ENCODE measurements at regions not wholly inside any gene's neighbourhood (a gene's known extent, or its start where the extent isn't known, plus 50 kb on each side); places are given as distances from the start of the nearest gene placed in this dataset.

GRCh38 chr16:73186752-73187601 lies 139.0 kb upstream of the ZFHX3 start:
- no peak for DNase-seq (ENCODE audit: low spot score)

- no peak for DNase-seq (ENCODE audit: low spot score)
Measured at GRCh38 chr16:73185737-73186136, 137.8 kb upstream of the ZFHX3 start.

- DNase-seq (ENCODE audit: low spot score) = peak; percentile 41
Measured at GRCh38 chr16:73183611-73184092, 135.7 kb upstream of the ZFHX3 start.

GRCh38 chr16:73179705-73180331 lies 131.9 kb upstream of the ZFHX3 start:
- no peak for DNase-seq (ENCODE audit: low spot score)

- no peak for DNase-seq (ENCODE audit: low spot score)
Measured at GRCh38 chr16:73177729-73178295, 129.9 kb upstream of the ZFHX3 start.

- peak; percentile 77 for DNase-seq (ENCODE audit: low spot score)
Measured at GRCh38 chr16:73176577-73177013, 128.7 kb upstream of the ZFHX3 start.

GRCh38 chr16:73172973-73173709 lies 125.2 kb upstream of the ZFHX3 start:
- DNase-seq (ENCODE audit: low spot score) = peak; percentile 39

- peak; percentile 85 for DNase-seq (ENCODE audit: low spot score)
Measured at GRCh38 chr16:73172241-73172972, 124.5 kb upstream of the ZFHX3 start.

GRCh38 chr16:73171901-73172240 lies 123.9 kb upstream of the ZFHX3 start:
- DNase-seq (ENCODE audit: low spot score) = no peak

GRCh38 chr16:73171380-73171779 lies 123.5 kb upstream of the ZFHX3 start:
- DNase-seq (ENCODE audit: low spot score) = no peak

- no peak for DNase-seq (ENCODE audit: low spot score)
Measured at GRCh38 chr16:73170612-73171038, 122.7 kb upstream of the ZFHX3 start.

GRCh38 chr16:73166947-73167550 lies 119.1 kb upstream of the ZFHX3 start:
- no peak for DNase-seq (ENCODE audit: low spot score)

- DNase-seq (ENCODE audit: low spot score) = no peak
Measured at GRCh38 chr16:73166441-73166851, 118.5 kb upstream of the ZFHX3 start.

- no peak for DNase-seq (ENCODE audit: low spot score)
Measured at GRCh38 chr16:73163238-73163815, 115.4 kb upstream of the ZFHX3 start.

- DNase-seq (ENCODE audit: low spot score) = no peak
Measured at GRCh38 chr16:73161977-73162376, 114.0 kb upstream of the ZFHX3 start.

GRCh38 chr16:73159296-73159695 lies 111.4 kb upstream of the ZFHX3 start:
- no peak for DNase-seq (ENCODE audit: low spot score)

GRCh38 chr16:73157861-73158260 lies 109.9 kb upstream of the ZFHX3 start:
- no peak for DNase-seq (ENCODE audit: low spot score)

GRCh38 chr16:73154063-73154870 lies 106.3 kb upstream of the ZFHX3 start:
- DNase-seq (ENCODE audit: low spot score) = no peak

GRCh38 chr16:73152386-73153125 lies 104.6 kb upstream of the ZFHX3 start:
- no peak for DNase-seq (ENCODE audit: low spot score)

All from AG20443 (cell line).